Astrocyte (in vitro differentiated cells and primary cell): ENCODE measurements at regions not wholly inside any gene's neighbourhood (a gene's known extent, or its start where the extent isn't known, plus 50 kb on each side); places are given as distances from the start of the nearest gene placed in this dataset.

Experiments
- EZH2 ChIP-seq: IDR thresholded peaks from 2 replicates; pipeline ENCODE4 v1.6.1; 2012; ENCODE audit warnings: mild to moderate bottlenecking, low read length, inconsistent platforms; ENCODE audit not compliant: insufficient read depth
- TF ChIP-seq, protein P1 (sequence below): IDR thresholded peaks from 2 replicates; pipeline ENCODE4 v1.5.1; 2011; ENCODE audit warnings: low read depth, mild to moderate bottlenecking, inconsistent platforms, low read length, moderate library complexity; ENCODE audit not compliant: insufficient read depth

DNA sequence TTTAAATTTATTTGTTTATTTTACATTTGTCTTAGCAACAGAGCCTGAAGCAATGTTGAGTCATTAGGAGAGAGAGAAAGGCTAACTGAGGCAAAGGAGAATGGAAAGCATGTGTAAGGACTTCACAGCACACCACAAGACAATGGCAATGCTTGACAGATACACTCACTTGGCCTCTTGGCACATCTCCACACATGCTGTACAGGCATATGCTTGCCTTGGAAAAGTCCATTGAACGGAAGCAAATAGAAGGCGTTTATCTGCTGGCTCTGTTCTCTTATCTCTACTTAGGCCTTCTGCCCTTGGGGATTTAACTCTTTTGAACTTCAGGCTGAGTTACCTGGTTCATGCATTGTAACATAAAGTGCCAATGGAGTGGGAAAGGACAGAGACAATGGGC, 262.2 kb upstream of the POU3F1 start:
- no peak for TF ChIP-seq EZH2
- TF ChIP-seq, protein P1, sequence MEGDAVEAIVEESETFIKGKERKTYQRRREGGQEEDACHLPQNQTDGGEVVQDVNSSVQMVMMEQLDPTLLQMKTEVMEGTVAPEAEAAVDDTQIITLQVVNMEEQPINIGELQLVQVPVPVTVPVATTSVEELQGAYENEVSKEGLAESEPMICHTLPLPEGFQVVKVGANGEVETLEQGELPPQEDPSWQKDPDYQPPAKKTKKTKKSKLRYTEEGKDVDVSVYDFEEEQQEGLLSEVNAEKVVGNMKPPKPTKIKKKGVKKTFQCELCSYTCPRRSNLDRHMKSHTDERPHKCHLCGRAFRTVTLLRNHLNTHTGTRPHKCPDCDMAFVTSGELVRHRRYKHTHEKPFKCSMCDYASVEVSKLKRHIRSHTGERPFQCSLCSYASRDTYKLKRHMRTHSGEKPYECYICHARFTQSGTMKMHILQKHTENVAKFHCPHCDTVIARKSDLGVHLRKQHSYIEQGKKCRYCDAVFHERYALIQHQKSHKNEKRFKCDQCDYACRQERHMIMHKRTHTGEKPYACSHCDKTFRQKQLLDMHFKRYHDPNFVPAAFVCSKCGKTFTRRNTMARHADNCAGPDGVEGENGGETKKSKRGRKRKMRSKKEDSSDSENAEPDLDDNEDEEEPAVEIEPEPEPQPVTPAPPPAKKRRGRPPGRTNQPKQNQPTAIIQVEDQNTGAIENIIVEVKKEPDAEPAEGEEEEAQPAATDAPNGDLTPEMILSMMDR = no peak
